NCI-H1694 (cell line): ENCODE measurements at regions not wholly inside any gene's neighbourhood (a gene's known extent, or its start where the extent isn't known, plus 50 kb on each side); places are given as distances from the start of the nearest gene placed in this dataset.
"Not testable (repeated sequence)": the region's sequence is repeated elsewhere in the genome, so short reads cannot be mapped to it uniquely, and the experiment has no call there.

Experiments used
- DNase-seq: peaks from one replicate; lab custom pipeline; 2025; lab: John Stamatoyannopoulos, UW

GRCh38 chr15:24835301-24835700, 119.5 kb upstream of the SNRPN start:
- no peak for DNase-seq

GRCh38 chr15:24848050-24848449, 106.7 kb upstream of the SNRPN start:
- no peak for DNase-seq

GRCh38 chr15:24856397-24857390, 98.1 kb upstream of the SNRPN start:
- no peak for DNase-seq

- no peak for DNase-seq
Observed at GRCh38 chr15:24857763-24858162, 97.0 kb upstream of the SNRPN start.

- not testable (repeated sequence) for DNase-seq
Observed at GRCh38 chr15:24858183-24858582, 96.6 kb upstream of the SNRPN start.

- no peak for DNase-seq
Observed at GRCh38 chr15:24858737-24859601, 95.8 kb upstream of the SNRPN start.

- no peak for DNase-seq
Observed at GRCh38 chr15:24861014-24861690, 93.6 kb upstream of the SNRPN start.

GRCh38 chr15:24862726-24863521, 91.9 kb upstream of the SNRPN start:
- no peak for DNase-seq

GRCh38 chr15:24865303-24865702, 89.5 kb upstream of the SNRPN start:
- no peak for DNase-seq

GRCh38 chr15:24877174-24877573, 77.6 kb upstream of the SNRPN start:
- DNase-seq = no peak

- DNase-seq = no peak
Observed at GRCh38 chr15:24878153-24878552, 76.6 kb upstream of the SNRPN start.

- DNase-seq = no peak
Observed at GRCh38 chr15:24879492-24879891, 75.3 kb upstream of the SNRPN start.

GRCh38 chr15:24880663-24881062, 74.1 kb upstream of the SNRPN start:
- no peak for DNase-seq

- DNase-seq = no peak
Observed at GRCh38 chr15:24886538-24886937, 68.2 kb upstream of the SNRPN start.

GRCh38 chr15:24898715-24899272, 56.0 kb upstream of the SNRPN start:
- DNase-seq = no peak

- DNase-seq = no peak
Observed at GRCh38 chr15:24899367-24899766, 55.4 kb upstream of the SNRPN start.

- DNase-seq = no peak
Observed at GRCh38 chr15:24899795-24900194, 55.0 kb upstream of the SNRPN start.

GRCh38 chr15:24901409-24901808, 53.4 kb upstream of the SNRPN start:
- no peak for DNase-seq
